Large intestine (tissue), 3 donors: ENCODE measurements at regions not wholly inside any gene's neighbourhood (a gene's known extent, or its start where the extent isn't known, plus 50 kb on each side); places are given as distances from the start of the nearest gene placed in this dataset.

Experiments used
- DNase-seq, 2 donors: peaks; one replicate each; pipeline versions ENCODE4 v3.0.0 to v3.0.0-alpha.2; 2013
- H3K27ac ChIP-seq: one replicate; pipeline ENCODE4 v1.5.1; 2013; ENCODE audit warnings: low read length
- H3K27me3 ChIP-seq: 2 replicates; pipeline ENCODE4 v1.6.1; 2013; ENCODE audit warnings: low read length; ENCODE audit not compliant: control insufficient read depth, insufficient read depth
- H3K36me3 ChIP-seq: 2 replicates; pipeline ENCODE4 v1.6.1; 2013; ENCODE audit warnings: low read length; ENCODE audit not compliant: control insufficient read depth, insufficient read depth
- H3K4me1 ChIP-seq: one replicate; pipeline ENCODE4 v1.6.1; 2013; ENCODE audit warnings: low read length; ENCODE audit not compliant: control insufficient read depth, insufficient read depth
- H3K4me3 ChIP-seq: one replicate; pipeline ENCODE4 v1.5.1; 2013; ENCODE audit warnings: low read length
- H3K9me3 ChIP-seq: one replicate; pipeline ENCODE4 v1.6.1; 2013; ENCODE audit warnings: mild to moderate bottlenecking, low read depth, low read length, moderate library complexity; ENCODE audit not compliant: control insufficient read depth
- WGBS: methylation state at CpG from one replicate; pipeline ENCODE4 v1.1.5; 2013; ENCODE audit warnings: low lambda C conversion rate; ENCODE audit not compliant: insufficient coverage; 5-methylcytosine and 5-hydroxymethylcytosine counted together

DNA sequence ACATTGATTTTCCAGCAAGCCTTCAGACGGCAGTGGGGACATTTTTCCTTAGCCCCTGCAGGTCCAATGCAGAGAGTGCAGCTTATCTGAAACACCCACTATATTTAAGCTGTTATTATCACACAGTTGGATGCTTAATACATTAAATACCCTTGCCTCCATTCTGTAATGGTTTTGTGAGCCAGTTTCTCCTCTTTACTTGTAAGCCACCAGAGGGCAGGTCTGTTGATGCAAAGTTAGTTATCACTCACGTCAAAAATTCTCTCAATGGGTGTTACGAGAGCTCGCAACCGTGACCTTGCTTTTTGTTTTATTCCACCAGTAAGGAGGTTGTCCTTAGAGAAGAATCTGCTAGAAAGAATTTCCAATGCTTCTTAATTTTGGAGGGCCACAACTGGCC is 189.8 kb downstream of the INSIG2 start:
- Histone ChIP-seq H3K4me1 (no peaks in the 10 kb centered on the region), H3K27ac (no peak overlapping the region), H3K4me3 (no peak overlapping the region), H3K9me3 (no peaks in the 10 kb centered on the region), H3K27me3 (peaks cover 7% of the 10 kb centered on the region), H3K36me3 (no peaks in the 10 kb centered on the region)
- WGBS: 86% methylated on average over 1 of the region's 5 CpGs
- no peak for DNase-seq

DNA sequence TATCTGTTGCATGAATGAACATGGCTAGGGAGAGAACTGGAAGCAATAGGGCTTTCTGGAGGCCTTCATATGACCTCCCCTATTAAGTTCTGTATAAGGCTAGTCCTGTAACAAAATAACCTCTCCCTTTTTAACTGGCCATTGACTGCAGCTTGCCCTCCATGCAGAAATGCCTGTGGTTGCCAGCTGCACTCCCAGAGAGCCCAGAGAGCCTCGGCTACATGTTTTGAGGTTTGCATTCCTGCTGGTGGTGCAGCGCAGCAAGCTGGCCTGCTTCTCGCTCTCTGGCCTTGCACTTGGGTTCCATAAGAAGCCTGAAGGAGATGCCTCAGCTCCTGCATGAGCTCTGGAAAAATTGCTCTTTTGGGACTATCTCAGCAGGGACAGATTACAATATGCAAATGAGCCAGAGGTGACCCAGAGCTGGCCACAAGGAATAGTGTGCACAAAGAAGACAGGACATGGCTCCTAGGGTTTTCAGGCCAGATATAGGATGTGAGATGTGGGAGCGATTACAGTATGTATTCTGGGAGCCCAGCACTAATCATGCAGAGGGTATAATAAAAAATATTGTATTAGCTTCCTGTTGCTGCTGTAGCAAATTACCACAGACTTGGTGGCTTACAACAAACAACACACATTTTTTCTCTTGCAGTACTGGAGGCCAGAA is 186.7 kb downstream of the INSIG2 start:
- Histone ChIP-seq H3K4me3 (no peak overlapping the region), H3K9me3 (no peaks in the 10 kb centered on the region), H3K36me3 (no peaks in the 10 kb centered on the region), H3K27ac (no peak overlapping the region), H3K27me3 (peaks cover 16% of the 10 kb centered on the region), H3K4me1 (no peaks in the 10 kb centered on the region)
- no CpG with 5 or more reads among the region's 4 CpGs for WGBS
- no peak for DNase-seq

GRCh38 chr2:118272391-118272790 is 184.1 kb downstream of the INSIG2 start:
- no peak overlapping the region for H3K27ac ChIP-seq
- WGBS: no CpG with 5 or more reads among the region's 5 CpGs
- H3K27me3 ChIP-seq: peaks cover 12% of the 10 kb centered on the region
- H3K4me1 ChIP-seq: no peaks in the 10 kb centered on the region
- H3K4me3 ChIP-seq: no peak overlapping the region
- no peaks in the 10 kb centered on the region for H3K9me3 ChIP-seq
- H3K36me3 ChIP-seq: no peaks in the 10 kb centered on the region
- DNase-seq: no peak

DNA sequence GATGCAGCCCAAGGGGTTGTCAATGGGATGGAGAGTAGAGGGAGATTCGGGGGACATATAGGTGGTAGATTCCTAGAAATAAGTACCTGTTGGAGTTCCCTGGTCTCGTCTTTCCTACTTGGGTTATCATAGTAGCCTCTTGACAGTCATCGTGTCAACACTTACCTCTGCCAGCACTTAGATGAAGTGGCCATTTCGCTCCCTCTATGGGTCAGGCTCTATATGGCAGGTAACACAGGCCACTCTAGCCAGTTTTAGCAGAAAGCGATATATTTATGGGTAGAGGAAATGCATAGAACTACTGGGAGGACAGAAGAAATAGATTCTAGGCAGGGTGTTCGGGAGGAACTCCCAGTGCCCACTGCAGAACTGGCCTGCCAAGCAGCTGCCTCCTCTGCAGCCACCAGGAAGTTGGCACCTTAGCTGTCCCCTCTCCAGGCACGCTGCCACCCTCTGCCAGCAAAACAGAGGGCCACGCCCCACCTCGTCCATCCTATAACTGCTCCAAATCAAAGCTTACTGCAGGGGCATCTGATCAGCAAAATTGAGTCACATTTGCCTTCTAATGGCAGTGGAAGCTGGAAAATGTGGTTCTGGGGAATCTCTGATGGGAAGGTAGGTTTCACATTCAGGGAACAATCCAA is 181.3 kb downstream of the INSIG2 start:
- Histone ChIP-seq H3K9me3 (no peaks in the 10 kb centered on the region), H3K4me1 (no peaks in the 10 kb centered on the region), H3K36me3 (no peaks in the 10 kb centered on the region), H3K4me3 (no peak overlapping the region), H3K27me3 (peaks cover 14% of the 10 kb centered on the region), H3K27ac (no peak overlapping the region)
- WGBS: no CpG with 5 or more reads among the region's 9 CpGs
- no peak for DNase-seq

GRCh38 chr2:118268268-118268667 is 180.0 kb downstream of the INSIG2 start:
- no CpG with 5 or more reads among the region's 5 CpGs for WGBS

GRCh38 chr2:118265873-118266455 is 177.7 kb downstream of the INSIG2 start:
- H3K27me3 ChIP-seq: peaks cover 6% of the 10 kb centered on the region
- H3K9me3 ChIP-seq: no peaks in the 10 kb centered on the region
- no peaks in the 10 kb centered on the region for H3K36me3 ChIP-seq
- no peak overlapping the region for H3K4me3 ChIP-seq
- H3K27ac ChIP-seq: no peak overlapping the region
- no peak for DNase-seq
- no CpG with 5 or more reads among the region's 3 CpGs for WGBS
- H3K4me1 ChIP-seq: no peaks in the 10 kb centered on the region

More at GRCh38 chr2:118268268-118268667, 180.0 kb downstream of the INSIG2 start:
- no peak overlapping the region for H3K27ac ChIP-seq
- H3K36me3 ChIP-seq: no peaks in the 10 kb centered on the region
- H3K4me3 ChIP-seq: no peak overlapping the region
- DNase-seq: no peak
- H3K9me3 ChIP-seq: no peaks in the 10 kb centered on the region
- H3K27me3 ChIP-seq: peaks cover 14% of the 10 kb centered on the region
- H3K4me1 ChIP-seq: no peaks in the 10 kb centered on the region

DNA sequence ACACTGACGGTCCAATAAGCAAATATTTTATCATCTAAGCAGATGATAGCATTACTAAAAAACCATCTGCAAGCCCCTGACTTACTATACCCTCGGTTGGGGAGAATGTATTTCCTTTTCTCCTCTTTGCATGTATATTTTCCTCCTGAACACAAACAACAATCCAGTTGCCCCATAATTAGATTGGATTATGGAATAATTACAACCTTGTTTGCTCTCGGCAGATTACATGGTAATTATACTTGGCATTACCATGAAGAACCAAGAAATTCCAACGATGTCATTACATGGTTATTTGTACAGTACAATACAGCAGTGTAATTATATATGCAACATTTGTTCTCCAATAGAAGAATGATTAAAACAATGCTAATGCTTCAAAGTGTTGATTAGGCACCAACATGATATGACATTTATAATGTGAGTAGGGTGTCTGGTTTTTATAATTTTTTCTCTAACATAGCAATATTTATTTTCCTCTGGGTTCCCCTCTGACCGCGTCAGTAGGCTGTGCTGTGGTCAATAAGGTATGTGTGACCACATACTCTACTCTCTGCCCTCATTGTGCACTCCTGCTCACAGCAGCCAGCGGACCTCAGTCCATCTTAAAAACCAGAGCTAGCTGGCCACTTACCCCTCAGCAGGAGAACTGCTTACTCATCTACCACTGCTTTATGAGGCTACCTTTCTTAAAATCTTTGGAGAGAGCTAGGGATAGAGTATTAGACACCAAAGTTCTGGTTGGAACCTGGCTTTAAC is 176.1 kb downstream of the INSIG2 start:
- DNase-seq: no peak
- Histone ChIP-seq H3K27me3 (peaks cover 2% of the 10 kb centered on the region), H3K36me3 (no peaks in the 10 kb centered on the region), H3K4me1 (no peaks in the 10 kb centered on the region), H3K27ac (no peak overlapping the region), H3K9me3 (no peaks in the 10 kb centered on the region), H3K4me3 (no peak overlapping the region)
- 83% methylated on average over 2 of the region's 7 CpGs for WGBS

- H3K27ac ChIP-seq: no peak overlapping the region
- H3K9me3 ChIP-seq: no peaks in the 10 kb centered on the region
- WGBS: 100% methylated on average over 1 of the region's 2 CpGs
- H3K4me1 ChIP-seq: peaks cover 6% of the 10 kb centered on the region
- no peaks in the 10 kb centered on the region for H3K27me3 ChIP-seq
- no peak overlapping the region for H3K4me3 ChIP-seq
- no peak for DNase-seq
- H3K36me3 ChIP-seq: no peaks in the 10 kb centered on the region
Measured at GRCh38 chr2:118257696-118258095, 169.4 kb downstream of the INSIG2 start.

DNA sequence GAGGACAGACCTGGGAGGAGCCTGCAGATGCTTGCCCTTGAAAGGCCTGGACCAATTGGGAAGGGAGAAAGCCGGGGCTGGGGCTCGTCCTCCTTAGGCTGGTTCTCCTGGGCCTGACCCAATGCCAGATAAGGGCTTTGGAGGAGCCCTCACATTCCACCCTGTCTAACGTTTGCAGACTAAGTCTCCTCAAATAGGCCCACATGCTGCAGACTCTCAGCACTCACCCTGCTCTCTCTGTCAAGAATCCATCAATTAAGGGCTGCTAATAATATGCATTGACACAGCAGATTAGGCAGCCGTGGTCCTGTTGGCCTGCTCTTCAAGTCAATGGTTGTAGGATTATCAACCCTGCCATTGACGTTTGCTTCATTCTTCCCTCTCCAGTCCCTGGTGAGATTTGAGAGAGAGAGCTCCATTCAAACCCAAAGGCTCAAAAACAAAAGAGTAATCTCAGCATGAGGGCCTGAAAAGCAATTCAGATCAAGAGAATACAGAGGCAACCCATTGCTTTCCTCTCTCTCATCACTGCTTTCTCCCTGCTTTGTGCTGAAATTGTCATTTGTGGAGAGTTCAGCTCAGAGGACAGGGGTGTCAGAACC is 167.6 kb downstream of the INSIG2 start:
- H3K4me1 ChIP-seq: peaks cover 6% of the 10 kb centered on the region
- H3K27ac ChIP-seq: no peak overlapping the region
- H3K4me3 ChIP-seq: no peak overlapping the region
- no peaks in the 10 kb centered on the region for H3K27me3 ChIP-seq
- no peaks in the 10 kb centered on the region for H3K9me3 ChIP-seq
- WGBS: no CpG with 5 or more reads among the region's 5 CpGs
- H3K36me3 ChIP-seq: no peaks in the 10 kb centered on the region
- no peak for DNase-seq

DNA sequence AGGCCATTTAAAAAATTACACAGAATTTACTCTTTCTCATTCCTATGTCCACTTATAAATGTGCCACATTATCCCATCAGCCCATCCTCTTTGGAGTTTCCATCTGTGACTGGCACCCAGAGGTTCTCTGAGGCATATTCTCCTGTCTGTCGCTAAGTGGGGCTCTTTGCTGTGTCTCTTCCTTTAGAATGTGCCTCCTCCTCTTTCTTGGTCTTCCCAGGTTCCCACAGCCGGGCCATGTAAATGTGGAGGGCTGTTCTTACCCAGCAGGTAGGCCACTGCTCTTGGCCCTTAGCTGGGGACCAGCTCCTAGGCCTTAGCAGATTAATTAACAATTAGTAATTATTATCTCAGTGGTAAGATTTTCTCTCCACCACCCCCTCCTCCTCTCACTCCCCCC is 167.0 kb downstream of the INSIG2 start:
- no peaks in the 10 kb centered on the region for H3K9me3 ChIP-seq
- H3K27ac ChIP-seq: no peak overlapping the region
- H3K36me3 ChIP-seq: no peaks in the 10 kb centered on the region
- WGBS: 60% methylated on average over 1 of the region's 2 CpGs
- no peak overlapping the region for H3K4me3 ChIP-seq
- H3K27me3 ChIP-seq: no peaks in the 10 kb centered on the region
- DNase-seq: no peak
- peaks cover 6% of the 10 kb centered on the region for H3K4me1 ChIP-seq
